Naive thymus-derived CD4-positive, alpha-beta T cell (primary cell): ENCODE measurements at regions not wholly inside any gene's neighbourhood (a gene's known extent, or its start where the extent isn't known, plus 50 kb on each side); places are given as distances from the start of the nearest gene placed in this dataset.

Experiments used
- ATAC-seq: fragments of 150-1000 bp; cut with Tn5 transposase; 2 replicates; pipeline ENCODE4 v1.10.0; 2021; ENCODE audit warnings: mild to moderate bottlenecking, moderate library complexity
- CTCF ChIA-PET: fragments of 350-600 bp; sonication (Branson Sonifier 250); formaldehyde crosslinking; loops from one replicate; lab custom pipeline; 2021; ENCODE audit warnings: antibody characterized with exemption; lab: Charles Lee
- POLR2A ChIA-PET: fragments of 350-600 bp; sonication (Branson Sonifier 250); formaldehyde crosslinking; loops from one replicate; lab custom pipeline; 2021; ENCODE audit warnings: antibody characterized with exemption, inconsistent platforms; lab: Charles Lee
- DNase-seq, 9 donors: peaks; one replicate each; pipeline versions ENCODE4 v3.0.0 to v3.0.0-alpha.2; 2020 to 2022; ENCODE audit warnings: mixed read lengths in 1 of 9
- H3K27ac ChIP-seq: one replicate; pipeline ENCODE4 v1.7.0; 2013; ENCODE audit warnings: mild to moderate bottlenecking, low read depth, low read length, moderate library complexity
- H3K27me3 ChIP-seq, 2 donors: one replicate each; pipeline ENCODE4 v1.7.0; 2013; ENCODE audit warnings: low read length in 2 of 2, mild to moderate bottlenecking in 2 of 2, moderate library complexity in 2 of 2; ENCODE audit not compliant: control insufficient read depth in 2 of 2, insufficient read depth in 2 of 2
- H3K36me3 ChIP-seq, 3 experiments: 1 replicate in 2 of 3; 2 replicates in 1 of 3; pipeline ENCODE4 v1.7.0; 2013; ENCODE audit warnings: low read length in 3 of 3, mild to moderate bottlenecking in 3 of 3, moderate library complexity in 1 of 3; ENCODE audit not compliant: insufficient read depth in 3 of 3, control insufficient read depth in 2 of 3
- H3K4me1 ChIP-seq, 2 donors: one replicate each; pipeline ENCODE4 v1.7.0; 2013; ENCODE audit warnings: low read length in 2 of 2, mild to moderate bottlenecking in 2 of 2, moderate library complexity in 1 of 2; ENCODE audit not compliant: control insufficient read depth in 2 of 2, insufficient read depth in 2 of 2
- H3K4me3 ChIP-seq: 2 replicates; pipeline ENCODE4 v1.7.0; 2013; ENCODE audit warnings: mild to moderate bottlenecking, low read length
- H3K9me3 ChIP-seq, 3 experiments: 1 replicate in 2 of 3; 2 replicates in 1 of 3; pipeline ENCODE4 v1.7.0; 2013; ENCODE audit warnings: low read length in 3 of 3; ENCODE audit not compliant: control insufficient read depth in 2 of 3
- H3K27ac Mint-ChIP-seq, 9 donors: one replicate each; pipeline ENCODE4 v1.8.0; 2020 to 2022; ENCODE audit warnings: mixed read lengths in 9 of 9, mild to moderate bottlenecking in 8 of 9, moderate library complexity in 5 of 9, inconsistent platforms in 2 of 9
- H3K27me3 Mint-ChIP-seq, 5 donors: one replicate each; pipeline ENCODE4 v1.8.0; 2021 to 2022; ENCODE audit warnings: mixed read lengths in 5 of 5, mild to moderate bottlenecking in 1 of 5
- H3K36me3 Mint-ChIP-seq, 5 donors: one replicate each; pipeline ENCODE4 v1.8.0; 2020 to 2022; ENCODE audit warnings: mixed read lengths in 5 of 5, mild to moderate bottlenecking in 3 of 5, inconsistent platforms in 1 of 5
- H3K4me1 Mint-ChIP-seq, 7 donors: one replicate each; pipeline ENCODE4 v1.8.0; 2020 to 2022; ENCODE audit warnings: mixed read lengths in 7 of 7, mild to moderate bottlenecking in 3 of 7, inconsistent platforms in 1 of 7
- H3K4me3 Mint-ChIP-seq, 10 donors: one replicate each; pipeline ENCODE4 v1.8.0; 2020 to 2022; ENCODE audit warnings: mild to moderate bottlenecking in 10 of 10, mixed read lengths in 10 of 10, moderate library complexity in 6 of 10, inconsistent platforms in 2 of 10
- H3K9me3 Mint-ChIP-seq, 11 donors: one replicate each; pipeline ENCODE4 v1.8.0; 2020 to 2022; ENCODE audit warnings: mixed read lengths in 11 of 11, mild to moderate bottlenecking in 4 of 11, inconsistent platforms in 1 of 11, moderate library complexity in 1 of 11
- intact Hi-C, 2 donors: fragments of 100-400 bp; cut with micrococcal nuclease; formaldehyde crosslinking; loops; one replicate each; pipeline ENCODE4 v1.15.1; 2023

DNA sequence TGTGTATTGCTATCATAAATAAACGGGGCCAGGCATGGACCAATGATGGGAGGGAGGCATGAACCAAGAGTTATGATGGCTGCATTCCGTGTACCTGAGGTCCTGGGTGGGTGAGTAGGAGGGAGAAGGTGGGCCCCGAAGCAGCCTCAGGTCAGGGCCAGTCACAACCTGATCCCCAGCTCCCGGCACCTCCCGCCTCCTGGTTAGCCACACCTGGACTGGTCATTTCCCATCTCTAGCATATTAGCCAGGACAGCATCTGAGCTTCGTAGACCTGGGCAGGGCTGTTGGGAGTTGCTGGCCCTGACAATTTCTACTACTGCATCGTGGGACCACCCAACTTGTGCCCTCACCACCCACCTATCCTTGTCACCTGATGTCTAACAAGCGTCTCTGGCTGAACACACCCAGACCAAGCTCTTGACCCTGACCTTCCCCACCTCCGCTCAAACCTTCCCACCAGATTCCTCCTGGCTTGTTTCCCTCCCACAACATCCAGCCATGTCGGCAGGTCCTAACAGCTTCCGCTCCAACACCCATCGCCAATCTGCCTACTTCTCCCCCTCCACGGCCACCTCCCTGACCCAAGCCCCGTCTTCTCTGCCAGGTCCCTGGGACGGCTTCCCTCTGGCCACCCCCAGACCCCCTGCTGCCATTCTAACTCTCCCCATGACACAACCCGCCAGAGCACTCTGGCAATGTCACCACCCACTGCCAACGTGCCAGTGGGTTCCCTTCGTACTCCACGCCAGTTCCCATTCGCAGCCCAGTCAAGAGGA, 133.8 kb upstream of the IQSEC1 start:
- H3K4me1 ChIP-seq = no peaks in the 10 kb centered on the region
- H3K9me3 ChIP-seq = no peaks in the 10 kb centered on the region
- no peaks in the 10 kb centered on the region for H3K36me3 Mint-ChIP-seq
- intact Hi-C loops = no loop called here
- H3K27ac Mint-ChIP-seq = no peak overlapping the region
- ChIA-PET POLR2A (no interaction called here), CTCF (no interaction called here)
- no peaks in the 10 kb centered on the region for H3K9me3 Mint-ChIP-seq
- H3K27ac ChIP-seq = no peak overlapping the region
- H3K27me3 ChIP-seq = peaks cover 0 to 3% of the 10 kb centered on the region in 2 donors
- no peaks in the 10 kb centered on the region for H3K36me3 ChIP-seq
- peaks cover 41 to 50% (median 46%) of the 10 kb centered on the region in 5 donors for H3K27me3 Mint-ChIP-seq
- DNase-seq = no peak
- H3K4me3 ChIP-seq = no peak overlapping the region
- peaks cover 0 to 11% (median 7%) of the 10 kb centered on the region in 7 donors for H3K4me1 Mint-ChIP-seq
- no peak for ATAC-seq
- no peak overlapping the region for H3K4me3 Mint-ChIP-seq

DNA sequence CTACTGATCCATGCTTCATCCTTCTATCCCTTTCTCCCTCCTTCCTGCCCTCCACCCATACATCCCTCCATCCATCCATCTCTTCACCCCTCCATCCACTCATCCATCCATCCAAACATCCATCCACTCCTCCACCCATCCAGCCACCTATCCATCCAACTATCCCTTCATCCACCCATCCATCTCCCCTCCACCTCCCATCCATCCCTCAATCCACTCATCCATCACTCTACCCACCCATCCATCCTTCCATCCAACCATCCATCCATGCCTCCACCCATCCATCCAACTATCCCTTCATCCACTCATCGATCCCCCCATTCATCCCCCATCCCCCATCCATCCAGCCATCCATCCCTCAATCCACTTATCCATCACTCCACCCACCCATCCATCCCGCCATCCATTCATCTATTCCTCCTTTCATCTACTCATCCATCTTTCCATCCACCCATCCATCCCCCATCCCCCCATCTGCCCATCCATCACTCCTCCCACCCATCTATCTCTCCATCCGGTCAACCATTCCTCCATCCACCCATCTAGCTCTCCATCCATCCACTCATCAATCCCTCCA, 132.4 kb upstream of the IQSEC1 start:
- H3K9me3 Mint-ChIP-seq = no peaks in the 10 kb centered on the region
- Histone ChIP-seq H3K4me3 (no peak overlapping the region), H3K36me3 (no peaks in the 10 kb centered on the region), H3K4me1 (no peaks in the 10 kb centered on the region), H3K9me3 (no peaks in the 10 kb centered on the region), H3K27ac (no peak overlapping the region), H3K27me3 (peaks cover 0 to 3% of the 10 kb centered on the region in 2 donors)
- H3K4me1 Mint-ChIP-seq = peaks cover 0 to 11% (median 7%) of the 10 kb centered on the region in 7 donors
- intact Hi-C loops = no loop called here
- POLR2A ChIA-PET = no interaction called here
- peaks cover 42 to 50% (median 48%) of the 10 kb centered on the region in 5 donors for H3K27me3 Mint-ChIP-seq
- no peaks in the 10 kb centered on the region for H3K36me3 Mint-ChIP-seq
- no peak for DNase-seq
- ATAC-seq = no peak
- H3K27ac Mint-ChIP-seq = no peak overlapping the region
- CTCF ChIA-PET = interaction anchor here (0.7 kb wide), 1 partner anchor 682 kb away, joined by 3 read pairs; no protein-coding TSS in a partner anchor
- peak overlapping the region in 1 of 10 donors; percentile 28 for H3K4me3 Mint-ChIP-seq

DNA sequence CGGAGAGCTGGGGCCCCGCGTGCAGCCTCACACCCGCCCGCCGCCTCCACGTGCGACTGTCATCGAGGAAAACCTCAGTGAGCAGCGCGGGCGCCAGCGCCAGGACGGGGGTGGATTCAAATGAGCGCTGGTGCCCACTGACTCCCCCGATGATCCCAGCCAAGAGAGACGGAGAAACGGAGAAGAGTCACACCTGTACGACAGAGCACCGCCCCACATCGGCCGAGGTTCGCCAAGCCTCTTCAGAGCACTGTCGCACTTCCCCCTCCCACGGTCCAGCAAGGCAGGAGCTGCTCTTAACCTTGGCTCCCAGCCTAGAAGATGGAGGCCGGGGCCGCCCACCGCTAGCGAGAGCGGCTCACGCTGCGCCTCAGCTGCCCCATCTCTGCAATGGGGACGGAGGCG, 130.9 kb upstream of the IQSEC1 start:
- no peak for ATAC-seq
- Mint-ChIP-seq H3K36me3 (no peaks in the 10 kb centered on the region), H3K27me3 (peaks cover 52 to 59% (median 53%) of the 10 kb centered on the region in 5 donors), H3K4me3 (peak overlapping the region in 6 of 10 donors; percentile 6 to 62 (median 40)), H3K9me3 (no peaks in the 10 kb centered on the region), H3K4me1 (peaks cover 0 to 11% (median 7%) of the 10 kb centered on the region in 7 donors), H3K27ac (no peak overlapping the region)
- ChIA-PET POLR2A (no interaction called here), CTCF (no interaction called here)
- Histone ChIP-seq H3K27ac (no peak overlapping the region), H3K27me3 (peaks cover 0 to 3% of the 10 kb centered on the region in 2 donors), H3K4me3 (no peak overlapping the region), H3K36me3 (no peaks in the 10 kb centered on the region), H3K9me3 (no peaks in the 10 kb centered on the region), H3K4me1 (no peaks in the 10 kb centered on the region)
- no peak for DNase-seq
- intact Hi-C loops = no loop called here

DNA sequence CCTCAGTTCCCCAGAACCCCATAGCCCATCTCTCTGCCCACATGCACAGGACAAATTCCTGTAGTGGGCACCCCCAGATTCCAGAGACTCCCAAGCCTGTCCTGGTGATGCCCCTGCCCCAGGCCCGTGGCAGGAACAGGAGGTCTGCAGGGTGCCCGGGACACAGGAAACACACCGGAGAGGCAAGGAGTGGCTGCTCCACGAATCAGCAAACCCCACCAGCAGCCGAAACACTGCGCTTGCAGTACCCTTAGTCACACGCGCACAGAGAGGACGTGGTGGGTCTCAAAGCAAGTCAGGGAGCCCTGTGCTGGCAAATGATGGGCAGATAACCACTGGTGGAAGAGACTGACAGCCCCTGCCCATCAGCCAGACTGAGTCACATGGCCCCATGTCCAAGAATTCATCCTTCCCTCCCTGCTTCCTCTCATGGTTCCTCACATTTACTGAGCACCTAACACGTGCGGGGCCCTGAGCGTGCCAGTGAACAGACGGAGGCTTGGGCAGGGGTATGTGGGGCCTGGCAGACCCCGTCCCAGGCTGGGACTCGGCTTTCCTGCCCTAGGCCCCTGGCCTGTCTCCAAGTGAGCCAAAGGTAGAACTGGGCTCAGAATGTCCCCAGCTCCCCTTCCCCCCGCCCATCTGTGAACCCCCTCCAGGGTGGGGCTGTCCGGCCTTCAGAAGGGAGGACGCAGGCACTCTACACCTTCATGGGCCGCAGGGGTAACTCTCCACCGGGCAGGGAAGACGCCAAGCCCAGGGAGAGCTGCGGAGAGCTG, 130.4 kb upstream of the IQSEC1 start:
- H3K4me1 Mint-ChIP-seq = peaks cover 0 to 11% (median 7%) of the 10 kb centered on the region in 7 donors

DNA sequence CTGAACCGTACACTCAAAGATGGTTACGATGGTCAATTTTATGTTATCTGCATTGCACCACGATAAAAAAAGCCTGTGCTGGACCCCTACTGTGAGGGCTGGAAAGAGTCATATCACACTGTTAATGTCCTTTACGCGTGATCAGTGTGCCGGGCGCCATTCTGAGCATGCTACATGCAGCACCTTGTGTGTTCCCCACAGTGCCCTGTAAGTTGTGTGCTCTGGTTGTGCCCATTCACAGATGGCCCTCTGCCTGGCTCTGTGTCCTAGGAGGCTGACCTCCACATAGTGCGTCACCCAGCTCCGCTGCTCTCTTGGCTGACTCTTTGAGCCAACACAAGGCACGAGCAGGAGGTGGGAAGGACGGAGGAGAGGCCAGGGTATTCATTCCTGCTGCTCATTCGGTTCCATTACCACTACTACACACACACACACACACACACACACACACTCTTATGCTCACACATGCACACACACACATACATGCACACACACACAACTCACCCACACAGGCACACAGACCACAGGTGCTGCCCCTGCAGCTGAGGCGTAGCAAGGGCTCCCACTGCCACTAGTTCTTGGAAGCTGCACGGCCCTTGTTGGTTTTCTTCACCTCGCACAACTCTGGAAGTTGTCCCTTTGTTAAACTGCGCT, 129.6 kb upstream of the IQSEC1 start:
- peaks cover 0 to 11% (median 7%) of the 10 kb centered on the region in 7 donors for H3K4me1 Mint-ChIP-seq
- Histone ChIP-seq H3K27ac (no peak overlapping the region), H3K4me3 (no peak overlapping the region), H3K27me3 (peaks cover 0 to 3% of the 10 kb centered on the region in 2 donors), H3K4me1 (no peaks in the 10 kb centered on the region), H3K36me3 (no peaks in the 10 kb centered on the region), H3K9me3 (no peaks in the 10 kb centered on the region)
- no peak overlapping the region for H3K4me3 Mint-ChIP-seq
- ATAC-seq (no peak), DNase-seq (no peak)
- ChIA-PET POLR2A (no interaction called here), CTCF (no interaction called here)
- H3K27me3 Mint-ChIP-seq = peaks cover 52 to 54% (median 53%) of the 10 kb centered on the region in 5 donors
- intact Hi-C loops = no loop called here
- no peak overlapping the region for H3K27ac Mint-ChIP-seq
- no peaks in the 10 kb centered on the region for H3K9me3 Mint-ChIP-seq
- H3K36me3 Mint-ChIP-seq = no peaks in the 10 kb centered on the region

More for the DNA sequence above, 130.4 kb upstream of the IQSEC1 start:
- Histone ChIP-seq H3K27ac (no peak overlapping the region), H3K27me3 (peaks cover 0 to 3% of the 10 kb centered on the region in 2 donors), H3K9me3 (no peaks in the 10 kb centered on the region), H3K4me3 (no peak overlapping the region), H3K4me1 (no peaks in the 10 kb centered on the region), H3K36me3 (no peaks in the 10 kb centered on the region)
- Mint-ChIP-seq H3K9me3 (no peaks in the 10 kb centered on the region), H3K36me3 (no peaks in the 10 kb centered on the region), H3K4me3 (peak overlapping the region in 2 of 10 donors; percentile 14 to 59), H3K27ac (no peak overlapping the region), H3K27me3 (peaks cover 52 to 59% (median 53%) of the 10 kb centered on the region in 5 donors)
- POLR2A ChIA-PET = no interaction called here
- intact Hi-C loops = no loop called here
- DNase-seq (no peak), ATAC-seq (no peak)
- CTCF ChIA-PET = no interaction called here

DNA sequence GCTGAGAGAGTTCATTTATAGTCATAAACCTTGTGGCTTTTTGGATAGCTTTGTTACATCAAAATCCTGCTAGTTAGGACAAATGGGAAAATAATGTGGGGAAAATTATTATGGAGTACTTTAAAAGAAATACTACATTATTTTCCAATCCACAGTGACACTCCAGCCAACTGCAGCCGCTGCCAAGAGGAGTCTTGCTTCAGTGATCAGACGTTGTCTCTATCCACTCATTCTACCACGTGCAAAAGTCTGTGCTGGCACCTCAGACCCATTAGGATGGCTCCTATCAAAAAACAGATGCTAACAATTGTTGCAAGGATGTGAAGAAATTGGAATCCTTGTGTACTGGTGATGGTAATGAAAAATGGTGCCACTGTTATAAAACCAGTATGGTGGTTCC, 128.6 kb upstream of the IQSEC1 start:
- peaks cover 0 to 11% (median 7%) of the 10 kb centered on the region in 7 donors for H3K4me1 Mint-ChIP-seq
- CTCF ChIA-PET = no interaction called here
- Histone ChIP-seq H3K27ac (no peak overlapping the region), H3K36me3 (no peaks in the 10 kb centered on the region), H3K4me1 (no peaks in the 10 kb centered on the region), H3K9me3 (no peaks in the 10 kb centered on the region), H3K27me3 (peaks cover 0 to 3% of the 10 kb centered on the region in 2 donors), H3K4me3 (no peak overlapping the region)
- H3K27me3 Mint-ChIP-seq = peaks cover 44 to 54% (median 49%) of the 10 kb centered on the region in 5 donors
- no peaks in the 10 kb centered on the region for H3K36me3 Mint-ChIP-seq
- H3K27ac Mint-ChIP-seq = no peak overlapping the region
- H3K4me3 Mint-ChIP-seq = no peak overlapping the region
- intact Hi-C loops = no loop called here
- POLR2A ChIA-PET = no interaction called here
- no peak for ATAC-seq
- H3K9me3 Mint-ChIP-seq = no peaks in the 10 kb centered on the region
- DNase-seq = no peak
